Kasumi-1 (cell line): ENCODE measurements at regions not wholly inside any gene's neighbourhood (a gene's known extent, or its start where the extent isn't known, plus 50 kb on each side); places are given as distances from the start of the nearest gene placed in this dataset.
A peak's percentile ranks its signal among the peaks of the same experiment; 100 is the strongest.
"Not testable (repeated sequence)": the region's sequence is repeated elsewhere in the genome, so short reads cannot be mapped to it uniquely, and the experiment has no call there.

Experiments used
- DNase-seq, 2 experiments: peaks; one replicate each; lab custom pipeline; 2025; lab: John Stamatoyannopoulos, UW

DNA sequence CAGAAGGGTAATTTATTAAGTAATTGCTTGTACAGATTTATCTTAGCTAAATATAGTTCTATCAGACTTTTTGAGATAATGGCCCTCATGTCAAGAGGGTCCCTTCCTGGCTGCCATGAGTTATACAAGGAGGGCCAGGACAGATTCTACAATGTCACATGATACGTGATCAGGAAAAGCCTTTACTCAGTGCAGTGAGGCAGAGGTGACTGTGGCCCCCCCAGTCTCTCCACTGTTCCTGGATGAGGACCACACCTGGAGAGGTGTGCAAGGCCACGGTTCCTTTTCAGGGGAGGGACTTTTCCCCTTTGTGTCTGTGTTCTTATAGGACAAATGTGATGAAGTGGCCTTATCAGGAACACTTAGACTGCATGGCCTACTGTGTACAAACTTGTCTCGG is 54.3 kb upstream of the LRCH1 start:
- DNase-seq, result no peak

DNA sequence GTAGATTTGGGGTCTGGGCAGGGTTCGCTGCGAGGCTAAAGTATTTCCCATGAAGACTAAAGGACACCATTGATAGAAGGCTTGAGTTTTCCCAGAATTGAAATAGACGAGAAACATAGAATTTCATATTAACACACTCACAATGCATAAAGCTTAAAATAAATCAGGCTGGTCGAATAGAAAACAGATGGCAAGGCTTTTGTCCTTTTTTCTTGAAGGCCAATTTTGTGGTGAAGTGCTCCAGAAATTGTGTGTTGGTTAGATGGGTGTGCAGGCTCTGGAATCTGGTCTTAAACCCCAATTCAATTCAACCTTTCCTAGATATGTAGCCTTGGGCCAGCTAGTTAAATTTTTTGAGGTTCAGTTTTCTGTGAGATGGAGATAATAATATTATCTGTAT is 56.9 kb upstream of the LRCH1 start:
- no peak for DNase-seq

DNA sequence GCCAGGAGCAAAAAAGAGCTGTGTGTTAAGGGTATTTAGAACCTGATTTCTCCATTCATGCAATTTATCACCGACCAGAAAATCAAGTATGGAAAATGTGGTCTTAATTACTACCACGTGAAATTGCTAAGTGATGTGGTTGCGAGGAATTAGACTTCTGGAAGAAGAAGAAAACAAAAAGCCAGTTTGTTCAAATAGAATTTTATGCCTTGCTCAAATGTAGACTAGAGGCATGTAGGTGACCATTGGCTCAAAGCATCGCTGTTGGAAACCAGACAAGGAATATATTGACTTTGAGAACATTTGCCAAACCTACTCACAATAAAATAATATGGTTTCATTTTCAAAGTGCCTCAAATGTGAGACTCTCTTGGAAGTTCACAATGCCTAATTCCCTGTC is 57.3 kb upstream of the LRCH1 start:
- DNase-seq, result no peak

DNA sequence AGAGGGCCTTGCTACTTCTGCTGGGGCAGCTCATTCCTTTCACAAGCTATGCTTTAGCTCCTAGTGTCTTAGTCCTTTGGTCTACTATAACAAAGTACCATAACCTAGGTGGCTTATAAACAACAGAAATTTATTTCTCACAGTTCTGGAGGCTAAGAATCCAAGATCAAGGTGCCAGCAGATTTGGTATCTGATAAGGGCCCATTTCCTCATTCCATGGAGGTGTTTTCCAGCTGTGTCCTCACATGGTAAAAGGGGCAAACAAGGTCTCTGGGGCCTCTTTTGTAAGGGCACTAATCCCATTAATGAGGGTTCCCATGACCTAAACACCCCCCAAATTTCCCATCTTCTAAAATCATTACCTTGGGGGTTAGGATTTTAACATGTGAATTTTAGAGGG is 57.9 kb upstream of the LRCH1 start:
- no peak for DNase-seq

DNA sequence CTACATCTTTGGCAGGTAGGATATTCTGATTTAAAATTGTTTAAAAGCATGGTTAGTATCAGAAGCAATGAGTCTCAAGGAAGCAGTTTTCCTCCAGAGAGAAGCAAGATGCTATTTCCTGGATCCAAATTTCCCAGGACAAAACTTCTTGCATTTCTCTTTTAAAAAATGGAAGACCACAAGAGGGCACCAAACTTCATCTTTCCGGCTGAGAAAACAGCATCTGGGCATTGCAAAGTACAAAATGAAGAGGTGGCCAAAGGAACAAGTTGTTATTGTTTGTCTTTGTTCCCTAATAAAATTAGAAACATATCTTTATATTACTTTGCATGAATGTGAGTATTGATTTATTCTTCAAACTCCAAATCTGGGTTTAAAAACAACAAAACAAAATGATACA is 60.0 kb upstream of the LRCH1 start:
- peak; percentile 51 to 71 for DNase-seq

DNA sequence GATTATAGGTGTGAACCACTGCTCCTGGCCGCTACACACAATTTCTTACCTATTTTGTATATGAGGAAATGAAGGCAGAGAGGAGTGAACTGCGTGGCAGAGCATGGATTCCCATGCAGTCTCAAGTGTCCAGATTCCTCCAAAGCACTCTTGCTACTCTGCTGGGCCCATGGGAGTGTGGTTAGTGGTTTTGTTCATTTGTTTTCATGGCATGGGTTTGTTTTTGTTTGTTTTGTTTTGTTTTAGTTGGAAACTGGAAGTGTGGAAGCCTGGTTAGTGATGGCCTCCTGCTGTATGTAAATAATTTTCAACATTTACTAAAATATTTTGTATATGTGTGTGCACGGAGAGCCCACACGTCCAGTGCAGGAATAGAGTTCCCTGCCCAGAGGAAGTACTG is 61.3 kb upstream of the LRCH1 start:
- no peak for DNase-seq

DNA sequence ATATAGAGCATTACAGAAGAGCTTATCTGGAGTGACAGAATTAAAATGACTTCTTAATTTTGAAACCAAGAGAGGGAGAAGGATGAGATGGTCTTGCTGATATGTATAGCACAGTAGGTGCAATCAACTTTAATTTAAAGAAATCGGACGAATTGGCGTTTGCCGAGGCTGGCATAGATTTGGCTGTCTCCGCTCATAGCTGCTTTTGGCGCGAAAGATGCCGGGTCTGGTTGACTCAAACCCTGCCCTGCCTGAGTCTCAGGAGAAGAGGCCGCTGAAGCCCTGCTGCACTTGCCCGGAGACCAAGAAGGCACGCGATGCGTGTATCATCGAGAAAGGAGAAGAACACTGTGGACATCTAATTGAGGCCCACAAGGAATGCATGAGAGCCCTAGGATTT is 62.3 kb upstream of the LRCH1 start:
- not testable (repeated sequence) for DNase-seq

DNA sequence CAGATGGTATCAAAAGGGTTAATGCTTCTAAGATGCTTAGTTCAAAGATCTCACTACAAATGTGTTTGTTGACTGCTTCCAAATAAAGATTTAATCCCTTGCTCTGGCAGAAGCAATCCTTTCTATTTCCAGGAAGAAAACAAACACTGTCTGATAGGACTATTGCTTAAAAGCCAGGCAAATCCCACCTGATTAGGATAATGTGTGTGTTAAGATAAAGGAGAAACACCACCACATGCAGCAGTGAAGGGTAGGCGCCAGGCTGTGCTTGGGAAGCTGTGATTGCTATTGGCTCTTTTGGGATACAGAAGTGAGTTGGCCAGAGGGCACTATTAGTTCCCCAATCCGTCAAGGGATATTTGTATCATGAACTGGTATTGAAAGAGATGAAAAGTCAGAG is 62.8 kb upstream of the LRCH1 start:
- DNase-seq, result no peak

DNA sequence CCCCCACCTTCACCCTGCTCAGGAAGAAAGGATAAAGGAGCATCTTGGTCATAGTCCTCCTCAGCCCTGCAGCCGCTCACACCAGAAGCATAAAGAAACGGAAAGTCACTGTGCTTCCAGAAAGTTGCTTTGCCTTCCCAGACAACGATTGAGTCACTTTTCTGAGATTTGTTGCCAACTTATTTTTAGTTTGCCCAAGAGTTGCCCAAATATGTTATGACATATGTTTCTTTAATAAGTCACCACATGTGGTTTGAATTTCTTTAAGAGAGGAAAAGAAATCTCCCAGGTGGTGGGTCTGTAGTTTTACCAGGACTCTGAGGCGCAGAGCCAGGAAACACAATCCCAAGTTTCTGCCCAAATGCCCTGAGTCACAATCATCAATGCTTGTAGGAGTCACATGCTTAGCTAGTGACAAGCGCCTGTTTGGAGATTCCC is 63.4 kb upstream of the LRCH1 start:
- DNase-seq, result no peak

DNA sequence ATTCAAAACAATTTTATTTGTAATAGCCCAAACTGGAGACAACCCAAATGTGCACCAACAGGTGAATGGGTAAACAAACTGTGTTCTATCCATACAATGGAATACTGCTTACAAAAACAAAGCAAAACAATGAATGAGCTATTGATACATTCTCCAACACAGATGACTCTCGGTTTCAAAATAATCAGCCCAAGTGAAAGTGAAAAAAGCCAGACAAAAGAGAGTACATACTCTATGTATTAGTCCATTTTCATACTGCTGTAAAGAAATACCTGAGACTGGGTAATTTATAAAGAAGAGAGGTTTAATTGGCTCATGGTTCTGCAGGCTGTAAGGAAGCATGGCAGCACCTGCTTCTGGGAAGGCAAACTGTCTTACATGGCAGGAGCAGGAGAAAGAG is 65.2 kb upstream of the LRCH1 start:
- no peak for DNase-seq

DNA sequence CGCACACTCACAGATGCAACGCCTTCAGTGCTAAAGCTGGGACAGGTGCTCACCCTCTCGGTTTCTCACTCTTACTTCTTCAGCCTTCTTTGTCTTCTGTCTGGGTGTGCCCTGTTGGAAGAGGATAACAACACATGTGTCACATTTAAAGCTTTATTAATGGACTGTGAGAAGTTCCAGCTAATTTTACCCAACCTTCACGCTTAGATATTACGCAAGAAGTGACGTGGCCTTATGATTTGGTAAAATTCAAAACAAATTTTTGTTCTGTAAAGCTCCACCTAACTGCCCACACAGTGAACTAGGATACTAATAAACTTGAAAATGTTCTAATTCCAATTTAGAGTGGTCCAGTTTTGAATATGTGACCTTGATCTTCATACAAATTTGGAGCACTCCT is 66.7 kb upstream of the LRCH1 start:
- no peak for DNase-seq

DNA sequence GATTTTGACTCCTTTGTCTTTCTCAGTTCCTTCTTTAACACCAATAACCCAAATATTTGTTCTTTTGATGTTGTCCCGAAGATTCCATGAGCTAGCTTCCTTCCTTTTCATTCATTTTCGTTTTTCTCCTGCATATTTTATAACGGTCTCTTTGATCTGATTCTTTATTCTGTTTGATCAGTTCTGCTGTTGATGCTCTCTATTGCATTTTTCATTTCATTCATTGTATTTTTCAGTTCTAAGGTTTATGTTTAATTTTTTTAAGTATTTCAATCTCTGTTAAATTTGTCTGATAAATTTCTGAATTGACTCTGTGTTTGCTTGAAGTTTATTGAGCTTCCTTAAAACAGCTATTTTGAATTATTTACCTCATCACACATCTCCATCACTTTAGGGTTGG is 68.4 kb upstream of the LRCH1 start:
- peak in 1 of 2 experiments; percentile 10 for DNase-seq

DNA sequence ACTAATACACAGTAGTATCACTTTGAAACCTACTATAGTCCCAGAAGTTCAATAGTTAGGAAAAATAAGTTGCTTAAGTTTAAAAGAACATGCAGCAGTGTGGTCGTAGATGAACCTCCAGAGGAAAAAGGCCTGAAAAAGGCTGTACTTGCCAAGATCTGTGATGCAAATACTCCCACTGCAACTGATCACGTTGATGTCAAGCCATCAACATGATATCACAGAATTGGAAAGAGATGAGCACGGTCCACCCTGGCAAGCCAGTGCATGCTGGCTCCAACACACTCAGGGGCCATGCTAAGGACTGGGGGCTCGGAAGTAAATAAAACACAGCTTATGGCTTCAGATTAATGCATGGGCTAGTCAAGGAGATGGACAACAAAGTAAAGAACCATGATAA is 71.8 kb upstream of the LRCH1 start:
- no peak for DNase-seq

DNA sequence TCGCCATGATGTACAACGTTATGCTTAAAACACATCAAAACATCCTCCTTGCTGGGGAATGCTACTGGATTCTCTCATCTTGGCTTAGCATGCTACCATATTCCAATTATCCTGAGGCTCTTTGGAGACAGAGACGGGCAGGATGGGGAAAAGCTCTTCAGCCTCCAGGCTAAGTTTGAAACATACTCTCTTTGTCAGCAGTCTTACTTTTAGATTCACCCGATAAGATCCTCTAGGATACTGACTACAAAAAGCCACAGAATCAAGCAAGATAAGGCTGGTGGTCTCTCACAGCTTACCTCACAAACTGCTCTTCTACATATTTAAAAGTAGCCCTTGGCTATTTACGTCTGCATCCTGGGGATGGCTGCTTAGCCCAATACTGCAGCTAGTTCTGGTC is 72.8 kb upstream of the LRCH1 start:
- DNase-seq, result no peak

DNA sequence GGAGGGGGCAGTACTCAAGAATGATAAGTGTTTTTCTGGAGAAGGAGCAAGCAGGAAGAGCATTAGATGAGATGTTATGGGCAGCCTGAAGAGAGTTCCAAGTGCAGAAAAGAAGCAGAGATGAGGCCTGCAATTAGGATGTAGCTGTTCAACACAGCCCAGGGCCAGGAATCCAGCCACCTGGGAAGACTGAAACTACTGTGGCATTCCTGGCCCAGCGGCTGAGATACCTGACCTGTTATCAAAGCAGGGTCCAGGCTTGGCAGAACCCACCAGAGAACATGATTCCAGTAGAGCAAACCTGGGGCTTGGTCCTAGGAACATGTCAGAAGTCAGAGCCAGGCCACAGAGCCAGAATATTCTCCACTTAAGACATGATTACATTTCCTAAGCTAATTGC is 73.3 kb upstream of the LRCH1 start:
- no peak for DNase-seq

DNA sequence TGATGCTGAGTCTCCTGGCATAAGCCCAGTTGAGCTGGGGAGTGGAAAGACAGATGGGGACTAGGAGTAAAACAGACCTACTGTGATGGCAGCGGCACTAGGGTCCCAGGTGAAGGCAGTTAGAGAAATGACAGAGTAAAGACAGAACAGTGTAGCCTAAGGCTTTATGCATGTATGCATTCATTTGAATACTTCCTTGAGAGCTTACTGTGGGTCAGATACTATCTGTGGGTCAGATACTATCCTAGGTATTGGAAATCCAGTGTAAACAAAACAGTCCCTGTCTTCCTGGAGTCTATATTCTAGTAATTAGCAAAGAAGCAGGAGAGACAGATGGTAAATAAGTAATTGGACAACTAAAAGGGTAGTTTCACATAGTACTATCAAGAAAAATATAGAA is 73.7 kb upstream of the LRCH1 start:
- no peak for DNase-seq

DNA sequence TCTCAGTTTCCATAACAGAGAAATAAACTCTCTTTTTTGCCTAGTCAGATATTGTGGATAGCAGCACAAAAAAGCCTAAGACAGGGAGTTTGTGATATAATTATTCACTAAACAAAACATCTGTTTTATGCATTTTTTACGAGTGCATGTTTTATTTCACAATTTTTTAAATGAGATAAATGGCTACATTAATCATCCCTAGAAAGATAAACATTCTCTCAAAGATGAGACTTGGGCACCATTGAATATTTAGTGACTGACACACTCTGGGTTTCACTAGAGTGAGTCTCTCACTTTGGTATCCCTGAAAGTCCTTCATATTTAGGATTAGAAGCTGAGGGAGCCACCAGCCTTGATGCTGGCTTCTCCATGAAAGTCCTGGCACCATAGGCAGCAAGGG is 74.3 kb upstream of the LRCH1 start:
- no peak for DNase-seq

DNA sequence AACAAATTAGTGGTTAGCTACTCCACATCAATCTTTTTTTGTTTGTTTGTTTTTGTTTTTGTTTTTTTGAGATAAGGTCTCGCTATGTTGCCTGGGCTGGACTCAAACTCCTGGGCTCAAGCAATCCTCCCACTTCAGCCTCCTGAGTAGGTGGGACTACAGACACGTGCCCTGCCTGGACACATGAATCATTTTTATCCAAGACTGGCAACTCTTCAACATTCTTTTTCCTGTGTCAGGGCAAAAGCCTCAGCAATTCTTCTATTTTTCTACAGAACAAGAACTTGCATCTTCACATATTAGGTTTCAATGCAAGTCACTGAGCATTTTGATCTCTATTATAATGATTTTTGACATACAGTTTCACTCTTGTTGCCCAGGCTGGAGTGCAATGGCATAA is 76.8 kb upstream of the LRCH1 start:
- DNase-seq, result no peak

DNA sequence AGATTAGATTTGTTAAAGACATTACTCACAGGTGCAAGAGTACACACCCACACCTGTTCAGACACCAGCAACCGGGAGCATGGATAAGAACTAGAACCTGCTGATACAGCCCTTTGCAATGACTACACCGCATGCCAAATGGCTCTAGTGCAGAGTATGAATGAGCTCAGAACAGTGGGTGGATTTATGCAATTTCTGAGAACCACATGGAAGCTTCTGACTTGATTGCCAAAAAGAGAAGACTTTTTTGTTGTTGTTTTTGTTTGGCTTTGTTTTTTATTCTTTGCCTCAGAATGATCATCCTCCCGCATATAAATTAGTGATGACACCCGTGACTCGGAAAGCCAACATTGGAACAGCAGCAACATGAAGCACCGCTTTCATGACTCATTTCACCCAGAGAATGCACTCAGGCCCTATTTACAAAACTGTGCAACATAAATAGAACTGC is 77.4 kb upstream of the LRCH1 start:
- no peak for DNase-seq

DNA sequence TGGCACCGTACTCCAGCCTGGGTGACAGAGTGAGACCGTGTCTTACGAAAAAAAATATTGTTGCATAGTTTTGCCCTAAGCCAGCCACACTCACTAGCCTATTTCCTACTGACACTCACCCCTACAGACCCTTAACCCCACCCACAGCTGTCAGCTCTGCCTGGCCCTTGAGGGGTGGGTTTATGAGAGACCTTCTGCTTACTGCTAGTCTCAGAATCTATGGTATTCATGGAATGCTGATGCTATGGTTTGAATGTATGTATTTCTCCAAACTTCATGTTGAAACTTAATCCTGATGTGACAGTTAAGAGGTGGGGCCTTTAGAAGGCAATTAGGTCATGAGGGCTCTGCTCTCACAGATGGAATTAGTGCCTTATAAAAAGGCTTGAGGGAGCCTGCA is 79.2 kb upstream of the LRCH1 start:
- DNase-seq, result no peak

DNA sequence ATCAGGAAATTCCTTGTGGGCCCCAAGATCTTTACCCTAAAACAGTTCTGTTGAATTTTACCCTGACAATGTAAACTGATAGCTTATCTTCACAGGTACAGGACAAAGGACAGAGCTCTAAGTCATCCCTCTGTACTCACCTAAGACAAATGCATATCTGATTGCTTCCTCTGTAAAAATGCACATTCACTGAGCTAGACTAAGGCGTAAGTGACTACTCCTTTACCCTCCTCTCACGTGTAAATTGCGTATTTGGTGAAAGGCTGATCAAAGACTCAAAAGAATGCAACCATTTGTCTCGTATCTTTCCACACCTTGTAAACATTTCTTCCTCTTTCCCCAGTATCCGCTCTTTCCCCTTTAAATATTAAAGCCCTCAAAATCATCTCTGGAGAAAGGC is 80.6 kb upstream of the LRCH1 start:
- DNase-seq, result no peak

DNA sequence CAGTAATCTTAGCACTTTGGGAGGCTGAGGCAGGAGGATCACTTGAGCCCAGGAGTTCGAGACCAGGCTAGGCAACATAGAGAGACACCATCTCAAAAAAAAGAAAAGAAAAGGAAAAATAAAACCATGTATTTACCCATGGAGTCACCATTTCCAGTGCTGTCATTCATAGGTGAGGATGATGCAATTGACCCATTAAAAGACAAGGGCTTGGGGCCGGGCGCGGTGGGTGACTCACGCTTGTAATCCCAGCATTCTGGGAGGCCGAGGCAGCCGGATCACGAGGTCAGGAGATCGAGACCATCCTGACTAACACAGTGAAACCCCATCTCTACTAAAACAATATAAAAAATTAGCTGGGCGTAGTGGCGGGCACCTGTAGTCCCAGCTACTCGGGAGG is 82.6 kb upstream of the RUBCNL start:
- not testable (repeated sequence) for DNase-seq

DNA sequence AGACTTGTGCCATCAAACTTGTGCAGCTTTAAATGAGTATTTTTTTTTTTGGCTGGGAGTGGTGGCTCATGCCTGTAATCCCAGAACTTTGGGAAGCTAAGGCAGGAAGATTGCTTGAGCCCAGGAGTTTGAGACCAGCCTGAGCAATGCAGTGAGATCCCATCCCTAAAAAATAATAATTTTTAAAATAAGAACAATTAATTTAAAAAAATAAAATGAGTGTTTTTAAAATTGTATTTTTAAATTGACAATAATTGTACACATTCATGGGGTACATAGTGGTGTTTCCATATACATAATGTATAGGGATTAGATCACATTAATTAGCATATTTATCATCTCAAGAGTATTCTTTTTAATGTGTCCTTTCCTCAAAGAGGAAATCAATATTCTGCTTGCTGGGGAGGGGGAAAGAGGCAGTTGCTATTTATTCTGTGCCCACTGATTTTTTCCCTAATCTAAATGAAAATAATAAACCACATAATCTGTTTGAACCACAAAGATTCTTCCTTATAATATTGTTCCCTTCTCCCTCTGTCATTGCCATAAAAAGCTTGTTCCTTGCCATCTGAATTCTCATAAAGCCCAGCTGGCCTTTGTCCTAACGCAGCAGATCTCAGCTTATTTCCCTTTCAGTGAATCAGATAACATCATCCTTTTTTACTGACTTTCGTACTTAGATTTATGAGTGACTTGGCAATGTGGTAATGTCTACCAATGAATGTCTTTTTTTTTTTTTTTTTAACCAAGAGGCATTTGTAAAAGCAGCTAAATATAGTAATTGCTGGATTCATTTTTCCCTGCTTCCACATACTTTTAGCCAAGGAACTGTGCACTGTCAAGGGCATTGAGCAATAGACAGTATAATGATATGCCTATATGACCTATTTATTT is 81.8 kb upstream of the RUBCNL start:
- DNase-seq, result no peak

DNA sequence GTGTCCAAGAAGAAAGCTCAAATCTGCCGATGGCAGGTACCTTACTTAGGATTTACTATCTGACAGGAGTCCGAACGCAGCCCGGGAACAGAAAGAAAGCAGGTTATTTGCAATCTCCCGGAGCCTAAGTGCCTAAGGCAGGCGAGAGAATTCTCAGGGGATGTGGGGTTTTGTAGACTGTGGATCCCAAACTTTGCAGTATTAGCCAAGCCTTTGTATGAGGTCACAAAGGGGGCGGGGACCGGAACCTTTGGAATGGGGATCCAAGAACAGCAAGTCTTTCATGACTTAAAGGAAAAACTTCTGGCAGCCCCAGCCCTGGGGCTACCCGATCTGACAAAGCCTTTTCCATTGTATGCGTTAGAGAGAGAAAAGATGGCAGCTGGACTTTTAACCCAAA is 80.6 kb upstream of the RUBCNL start:
- DNase-seq, result not testable (repeated sequence)
